ENCODE measurements at regions not wholly inside any gene's neighbourhood (a gene's known extent, or its start where the extent isn't known, plus 50 kb on each side); places are given as distances from the start of the nearest gene placed in this dataset.

DNA sequence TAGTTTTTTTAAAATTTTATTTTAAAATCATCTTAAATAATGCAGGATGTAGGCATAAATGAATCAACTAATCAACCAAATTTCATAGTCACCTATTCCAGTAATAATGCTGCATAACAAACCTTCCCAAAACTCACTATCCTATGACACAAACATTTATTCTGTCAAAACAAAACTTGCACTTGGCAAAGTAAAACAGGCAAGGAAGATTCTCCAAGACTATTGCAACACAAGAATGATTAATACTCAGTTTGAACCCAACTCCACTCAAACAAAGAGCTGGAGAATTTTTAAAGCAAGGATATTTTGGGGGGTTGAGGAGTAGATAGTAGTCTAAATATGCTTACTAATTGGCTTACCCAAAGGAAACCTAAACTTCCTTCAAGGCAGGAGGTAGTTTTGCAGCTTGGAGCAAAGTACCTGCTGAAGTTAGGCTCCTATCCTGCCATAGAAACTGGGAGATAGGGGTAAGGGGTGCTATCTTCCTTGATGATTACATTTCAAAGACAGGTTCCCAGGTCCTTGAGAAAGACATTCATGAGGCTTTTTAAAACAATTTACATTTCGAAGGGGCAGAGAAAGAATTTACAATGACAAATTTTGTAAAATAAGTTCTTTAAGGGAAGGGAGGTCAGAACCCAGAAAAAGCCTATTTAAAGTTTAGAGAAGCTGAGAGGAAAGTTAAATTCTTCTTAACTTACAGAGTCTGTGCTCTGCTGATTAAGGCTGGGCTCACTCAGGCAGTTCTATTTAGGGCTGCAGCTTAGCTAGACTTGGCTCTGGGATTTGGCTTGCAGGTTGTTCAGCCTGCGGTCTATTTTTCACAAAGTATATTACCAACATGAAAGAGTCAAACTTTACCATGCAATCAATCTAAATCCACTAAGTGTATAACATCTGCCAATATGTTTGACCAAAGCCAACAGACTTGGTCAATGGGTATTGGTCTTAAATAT is 549.0 kb downstream of the KCTD12 start:
- no peak for TF ChIP-seq CTCF (IDR thresholded peaks at IDR 0.05)
- TF ChIP-seq EP300 (IDR thresholded peaks at IDR 0.05): no peak
- no peak for TF ChIP-seq POLR2A (IDR thresholded peaks at IDR 0.05)

Data from ovary (tissue), 3 donors.